Heart left ventricle (tissue), 16 donors: ENCODE measurements at regions not wholly inside any gene's neighbourhood (a gene's known extent, or its start where the extent isn't known, plus 50 kb on each side); places are given as distances from the start of the nearest gene placed in this dataset.

Experiments
- ATAC-seq, 4 donors: fragments of 200-7000 bp; cut with Tn5 transposase; one replicate each; pipeline ENCODE4 v1.9.1; 2020 to 2022; ENCODE audit warnings: moderate library complexity in 4 of 4, mild to moderate bottlenecking in 3 of 4, moderate number of reproducible peaks in 1 of 4
- DNase-seq, 5 donors: peaks; one replicate each; pipeline ENCODE4 v3.0.0-alpha.2; 2020
- H3K27ac ChIP-seq, 12 donors: fragments of 200-600 bp; sonication (generic) in 4 of 12; one replicate each; pipeline versions ENCODE4 v1.5.0 to v1.8.0; 2016 to 2022; ENCODE audit warnings: mild to moderate bottlenecking in 2 of 12
- H3K27me3 ChIP-seq, 9 donors: fragments of 200-600 bp; sonication (generic) in 2 of 9; one replicate each; pipeline versions ENCODE4 v1.5.1 to v1.8.0; 2016 to 2022; ENCODE audit warnings: mild to moderate bottlenecking in 3 of 9
- H3K36me3 ChIP-seq, 9 donors: fragments of 200-600 bp; sonication (generic) in 2 of 9; one replicate each; pipeline versions ENCODE4 v1.5.0 to v1.8.0; 2018 to 2022; ENCODE audit warnings: mild to moderate bottlenecking in 2 of 9
- H3K4me1 ChIP-seq, 12 donors: fragments of 200-600 bp; sonication (generic) in 4 of 12; one replicate each; pipeline versions ENCODE4 v1.5.0 to v1.8.0; 2016 to 2022; ENCODE audit warnings: mild to moderate bottlenecking in 3 of 12
- H3K4me3 ChIP-seq, 12 donors: fragments of 200-600 bp; sonication (generic) in 4 of 12; one replicate each; pipeline versions ENCODE4 v1.5.0 to v1.8.0; 2017 to 2022; ENCODE audit warnings: mild to moderate bottlenecking in 9 of 12, moderate library complexity in 4 of 12
- H3K9me3 ChIP-seq, 12 donors: fragments of 200-600 bp; sonication (generic) in 4 of 12; one replicate each; pipeline versions ENCODE4 v1.5.0 to v1.8.0; 2016 to 2022; ENCODE audit warnings: mild to moderate bottlenecking in 1 of 12
- CTCF ChIP-seq, 12 donors: fragments of 200-600 bp; sonication (generic) in 4 of 12; IDR thresholded peaks; one replicate each; pipeline versions ENCODE4 v1.5.0 to v1.8.0; 2018 to 2022; ENCODE audit warnings: antibody characterized with exemption in 12 of 12, mild to moderate bottlenecking in 5 of 12
- POLR2A ChIP-seq, 2 donors: fragments of 450-650 bp; IDR thresholded peaks; one replicate each; pipeline ENCODE4 v1.6.1; 2017; ENCODE audit warnings: antibody characterized with exemption in 2 of 2, mild to moderate bottlenecking in 2 of 2, moderate library complexity in 2 of 2
- WGBS, 4 donors: extraction: QIAGEN DNeasy Blood & Tissue Kit in 2 of 4; methylation state at CpG; one replicate each; pipeline versions ENCODE4 v1.1.5 to v1.1.7; 2013 to 2018; 5-methylcytosine and 5-hydroxymethylcytosine counted together
- intact Hi-C, 10 donors: fragments of 100-400 bp; cut with DNase I; formaldehyde crosslinking; loops; one replicate each; pipeline versions ENCODE4 v1.11.1 to v1.14.2; 2022
- donor health status: ischemic (EF 13 %, LVEDD 7.1; RV severe dilation, severe dysfunction).
- donor health status: healthy with polysubstance abuse.
- donor health status: DM: no; HTN: yes; CAD: no.
- donor health status: DM: no; HTN: no; CAD: no.
- donor health status: ischemic (EF 25% LVEDD 6.9; RV normal size, moderate dysfunction).
- donor health status: ischemic (EF 25% LVEDD 5.7; RV mildly dilated, moderate dysfunction).
- donor health status: healthy.
- donor health status: DM: yes; HTN: yes; CAD: no.
- donor health status: ischemic (EF 35%, LVEDD 5.7; RV mildly dilated, moderate dysfunction).
- donor health status: nonischemic (EF 11% LVEDD 7.7; RV severe dilation, severe dysfunction).
- donor health status: DM: yes; HTN: yes; CAD: no.
- donor health status: PGD.
- donor health status: ischemic (EF 29% LVEDD 5.4; RV normal size, mild dysfunction).
- donor health status: nonischemic (EF 23%, LVEDD 6.1; RV moderate dilation, normal function).

- H3K4me3 ChIP-seq, result no peak overlapping the region
- TF ChIP-seq CTCF (IDR thresholded peaks at IDR 0.05) (no peak), POLR2A (IDR thresholded peaks at IDR 0.05) (no peak)
- WGBS, 4 donors, result 81 to 86% (median 84%) methylated on average over 13 of the region's 13 CpGs
- no peaks in the 10 kb centered on the region for H3K36me3 ChIP-seq
- H3K9me3 ChIP-seq, result no peaks in the 10 kb centered on the region
- H3K27ac ChIP-seq, result peak overlapping the region in 2 of 12 donors; percentile 28 to 57
- DNase-seq, result no peak
- intact Hi-C loops, result loop anchor here in 2 of 10 donors (10.0 kb wide), 2 partner anchors 289 to 479 kb away; no protein-coding TSS in a partner anchor
- H3K27me3 ChIP-seq, result no peaks in the 10 kb centered on the region
- H3K4me1 ChIP-seq, result peaks cover 0 to 40% (median 12%) of the 10 kb centered on the region in 12 donors
- no peak for ATAC-seq
Measured at GRCh38 chr18:10035281-10035991, 121.6 kb downstream of the VAPA start.

DNA sequence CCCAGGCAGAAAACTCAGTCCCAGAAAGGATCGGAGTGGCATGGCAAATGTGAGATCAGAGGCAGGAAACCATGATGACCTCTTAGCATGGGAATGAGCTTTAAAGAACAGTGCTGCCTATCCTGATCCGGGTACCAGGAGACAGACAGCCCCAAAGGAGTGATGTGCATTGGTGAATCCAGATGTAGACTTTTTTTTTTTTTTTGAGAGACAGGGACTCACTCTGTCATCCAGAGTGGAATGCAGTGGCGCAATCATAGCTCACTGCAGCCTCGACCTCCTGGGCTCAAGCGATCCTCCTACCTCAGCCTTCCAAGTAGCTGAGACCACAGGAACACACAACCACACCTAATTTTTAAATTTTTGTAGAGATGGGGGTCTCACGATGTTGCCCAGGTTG lies 122.7 kb downstream of the VAPA start:
- intact Hi-C loops, result loop anchor here in 2 of 10 donors (10.0 kb wide), 2 partner anchors 288 to 478 kb away; no protein-coding TSS in a partner anchor
- Histone ChIP-seq H3K4me1 (peaks cover 0 to 36% (median 15%) of the 10 kb centered on the region in 12 donors), H3K9me3 (peaks cover 0 to 5% (median 0%) of the 10 kb centered on the region in 12 donors), H3K27ac (peak overlapping the region in 1 of 12 donors; percentile 57), H3K27me3 (no peaks in the 10 kb centered on the region), H3K36me3 (no peaks in the 10 kb centered on the region), H3K4me3 (no peak overlapping the region)
- WGBS, 4 donors, result 87 to 93% (median 90%) methylated on average over 6 of the region's 6 CpGs
- TF ChIP-seq CTCF (IDR thresholded peaks at IDR 0.05) (no peak), POLR2A (IDR thresholded peaks at IDR 0.05) (no peak)
- ATAC-seq (no peak), DNase-seq (no peak)

DNA sequence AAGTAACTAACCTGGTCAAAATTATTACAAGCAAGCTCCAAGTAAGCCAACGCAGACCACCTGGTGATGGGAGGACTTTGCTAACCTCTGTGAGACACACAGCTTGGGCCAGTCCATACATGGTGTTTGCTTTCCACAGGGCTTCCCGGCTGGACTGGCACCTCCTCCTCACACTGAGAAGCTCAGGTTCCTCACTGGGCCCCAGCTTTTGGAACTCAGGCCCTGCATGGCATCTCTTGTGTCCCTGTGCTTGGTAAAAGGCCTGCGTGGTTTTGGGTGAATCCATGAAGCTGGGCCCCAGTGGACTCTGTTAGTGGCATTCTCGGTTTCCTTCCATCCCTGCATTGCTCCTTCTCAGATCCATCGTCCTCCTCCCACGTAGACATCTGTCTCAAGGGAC lies 123.4 kb downstream of the VAPA start:
- Histone ChIP-seq H3K36me3 (no peaks in the 10 kb centered on the region), H3K9me3 (peaks cover 0 to 11% (median 5%) of the 10 kb centered on the region in 12 donors), H3K27ac (no peak overlapping the region), H3K4me1 (peaks cover 0 to 33% (median 14%) of the 10 kb centered on the region in 12 donors), H3K4me3 (no peak overlapping the region), H3K27me3 (no peaks in the 10 kb centered on the region)
- no peak for TF ChIP-seq CTCF (IDR thresholded peaks at IDR 0.05)
- TF ChIP-seq POLR2A (IDR thresholded peaks at IDR 0.05), result no peak
- DNase-seq, result no peak
- WGBS, 4 donors, result 90 to 97% (median 93%) methylated on average over 6 of the region's 6 CpGs
- intact Hi-C loops, result loop anchor here in 2 of 10 donors (10.0 kb wide), 2 partner anchors 288 to 478 kb away; no protein-coding TSS in a partner anchor
- ATAC-seq, result no peak

- H3K4me1 ChIP-seq, result peaks cover 0 to 22% (median 3%) of the 10 kb centered on the region in 12 donors
- no peaks in the 10 kb centered on the region for H3K36me3 ChIP-seq
- intact Hi-C loops, result loop anchor here in 2 of 10 donors (10.0 kb wide), 2 partner anchors 287 to 477 kb away; no protein-coding TSS in a partner anchor
- no peak for TF ChIP-seq POLR2A (IDR thresholded peaks at IDR 0.05)
- TF ChIP-seq CTCF (IDR thresholded peaks at IDR 0.05), result no peak
- H3K27ac ChIP-seq, result peak overlapping the region in 2 of 12 donors; percentile 26 to 70
- peaks cover 0 to 22% (median 15%) of the 10 kb centered on the region in 12 donors for H3K9me3 ChIP-seq
- ATAC-seq, result no peak
- no peak overlapping the region for H3K4me3 ChIP-seq
- no peak for DNase-seq
- no peaks in the 10 kb centered on the region for H3K27me3 ChIP-seq
- 77 to 86% (median 80%) methylated on average over 2 of the region's 2 CpGs for WGBS, 4 donors
Measured at GRCh38 chr18:10038268-10038667, 124.5 kb downstream of the VAPA start.
